NOMO-1 treated with dmso at 0.1 percent for 144 hours (cell line): ENCODE measurements at regions not wholly inside any gene's neighbourhood (a gene's known extent, or its start where the extent isn't known, plus 50 kb on each side); places are given as distances from the start of the nearest gene placed in this dataset.
A peak's percentile ranks its signal among the peaks of the same experiment; 100 is the strongest.
"Not testable (repeated sequence)": the region's sequence is repeated elsewhere in the genome, so short reads cannot be mapped to it uniquely, and the experiment has no call there.

ENCODE experiments used
- DNase-seq: peaks from one replicate; lab custom pipeline; 2025; ENCODE audit not compliant: unreplicated experiment; lab: John Stamatoyannopoulos, UW

DNA sequence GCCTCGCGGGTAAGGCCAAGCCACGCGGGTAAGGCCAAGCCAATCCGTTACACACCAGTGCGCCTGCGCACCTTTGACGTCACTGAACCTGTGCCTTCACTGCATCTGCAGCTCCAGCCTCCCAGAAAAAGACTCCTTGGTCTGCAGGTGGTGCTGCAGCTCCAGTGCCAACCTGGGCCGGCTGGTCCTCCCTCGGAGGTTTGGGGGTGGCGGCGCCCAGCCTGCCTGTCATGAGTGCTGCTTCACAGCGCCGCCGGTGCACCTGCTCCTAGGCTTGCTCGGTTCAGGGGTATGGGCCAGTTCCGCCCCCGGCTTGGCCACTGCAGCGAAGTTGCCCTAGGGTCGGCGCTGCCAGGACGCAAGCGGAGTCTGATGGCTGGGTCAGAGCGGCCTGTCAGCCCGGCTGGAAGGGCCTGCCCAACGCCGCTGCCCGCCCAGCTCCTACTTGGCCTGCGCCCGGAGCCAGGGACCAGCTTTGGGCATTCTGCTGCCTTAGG, 146.6 kb downstream of the USP22 start:
- no peak for DNase-seq

DNA sequence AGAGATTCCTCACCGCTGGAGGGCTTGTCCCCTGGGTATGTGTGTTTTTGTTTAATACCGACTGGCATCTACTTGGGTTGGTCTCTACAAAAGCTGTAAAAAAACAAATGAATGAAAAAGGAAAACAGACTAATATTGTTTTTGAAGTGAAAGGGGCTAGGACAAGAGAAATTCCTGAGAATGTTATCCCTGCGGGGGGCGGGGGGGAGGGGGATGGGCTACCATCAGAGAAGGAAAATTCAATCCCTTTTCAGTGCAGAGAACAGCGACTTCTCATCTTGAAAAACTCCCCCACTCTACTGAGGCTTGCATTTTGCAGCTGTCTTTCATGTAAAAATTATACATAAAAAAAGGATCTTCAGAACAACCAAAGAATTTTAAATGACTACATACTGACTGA, 144.1 kb downstream of the USP22 start:
- not testable (repeated sequence) for DNase-seq

DNA sequence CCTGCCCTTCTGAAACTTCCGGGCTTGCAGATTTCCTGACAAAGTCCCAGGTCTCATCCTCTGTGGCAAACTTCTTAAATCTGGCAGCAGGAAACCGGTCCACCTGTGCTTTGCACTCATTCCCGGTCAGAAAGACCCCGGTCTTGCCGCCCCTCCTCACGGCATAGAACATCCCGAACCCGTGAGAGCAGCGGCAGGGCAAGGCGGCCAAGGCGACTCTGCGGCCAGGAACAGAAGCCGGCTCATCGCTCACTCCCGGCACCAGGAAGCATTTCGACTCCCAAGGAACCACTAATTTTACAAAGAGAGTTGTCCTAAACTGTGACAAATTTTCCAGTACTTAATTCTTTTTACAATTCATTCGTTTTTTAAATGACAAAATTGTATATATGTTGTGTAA, 140.3 kb downstream of the USP22 start:
- DNase-seq = not testable (repeated sequence)

DNA sequence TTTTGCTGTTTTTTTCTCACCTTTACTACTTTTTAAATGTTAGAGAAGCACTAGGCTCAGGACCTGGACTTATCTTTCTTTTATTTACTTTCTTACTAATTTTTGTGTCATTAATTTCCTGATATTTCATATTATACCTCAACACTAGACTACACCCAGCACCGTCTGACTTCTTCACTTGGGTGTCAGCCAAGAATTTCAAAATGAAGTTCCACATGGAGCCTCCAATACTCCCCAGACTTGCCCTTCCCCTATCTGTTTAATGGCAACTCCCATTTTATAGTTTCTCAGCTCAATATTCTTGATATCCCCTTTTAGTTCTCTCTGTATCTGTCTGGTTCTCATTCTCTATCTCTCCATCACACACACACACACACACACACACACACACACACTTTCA, 139.3 kb downstream of the USP22 start:
- not testable (repeated sequence) for DNase-seq

DNA sequence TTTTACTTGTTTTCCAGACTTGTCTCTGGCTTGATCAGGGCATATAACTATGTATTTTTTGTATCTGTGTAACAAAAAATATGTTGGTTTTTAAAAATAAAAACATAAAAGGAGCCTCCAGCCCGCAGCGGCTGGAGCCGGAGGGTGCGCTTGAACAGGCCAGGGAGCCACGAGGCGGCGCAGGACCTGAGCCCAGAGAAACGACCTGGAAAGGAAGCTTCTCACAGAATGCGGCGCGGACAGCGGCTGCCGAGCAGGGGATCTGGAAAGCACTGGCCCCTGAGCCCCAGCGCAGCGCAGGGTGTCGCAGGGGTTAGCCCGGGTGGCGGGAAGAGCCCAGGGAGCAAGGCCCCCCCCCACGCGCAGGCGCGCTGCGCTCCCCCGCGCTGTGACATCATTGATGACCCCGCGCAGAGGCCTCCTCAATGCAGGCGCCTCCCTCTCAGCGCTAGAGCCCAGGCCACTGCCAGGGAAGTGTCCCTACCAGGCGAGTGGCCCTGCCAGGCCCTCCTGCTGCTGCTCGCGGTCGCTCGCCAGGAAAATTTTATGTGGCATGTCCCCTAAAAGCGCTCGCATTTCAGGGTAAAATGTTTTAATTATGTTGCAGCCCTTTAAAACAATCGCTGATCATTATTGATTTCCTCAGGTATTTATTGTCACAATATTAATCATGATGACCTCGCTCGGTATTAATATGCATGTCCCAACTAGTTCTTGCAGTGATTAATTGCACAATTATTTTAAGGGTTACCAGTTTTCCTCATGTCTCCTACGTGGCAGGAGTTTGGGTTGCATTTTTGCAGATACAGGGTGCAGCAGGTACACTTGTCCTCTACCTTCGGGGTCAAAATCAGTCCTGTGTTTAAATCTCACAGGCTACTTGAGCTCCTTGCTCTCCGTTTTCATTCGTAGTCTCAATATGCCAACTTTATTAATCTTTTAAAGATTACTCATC, 134.2 kb downstream of the USP22 start:
- DNase-seq = peak; percentile 92

DNA sequence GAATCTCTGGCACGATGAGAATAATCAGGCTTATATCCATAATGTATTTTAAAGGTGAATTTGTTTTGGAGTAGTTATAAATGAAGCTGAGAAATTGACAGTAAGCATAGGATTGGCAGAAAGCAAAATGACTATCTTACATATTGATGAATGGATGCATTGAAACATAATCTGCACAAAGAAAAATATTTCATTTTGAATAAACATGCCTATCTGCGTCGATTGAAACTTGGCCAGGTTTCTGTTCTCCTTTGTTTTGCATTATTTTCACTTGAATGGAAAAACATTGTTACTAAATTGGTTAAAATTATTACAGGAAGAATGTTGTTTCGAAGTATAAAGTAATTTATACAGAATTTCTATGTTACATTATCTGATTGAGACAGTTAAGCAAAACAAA, 128.2 kb downstream of the USP22 start:
- DNase-seq = no peak

DNA sequence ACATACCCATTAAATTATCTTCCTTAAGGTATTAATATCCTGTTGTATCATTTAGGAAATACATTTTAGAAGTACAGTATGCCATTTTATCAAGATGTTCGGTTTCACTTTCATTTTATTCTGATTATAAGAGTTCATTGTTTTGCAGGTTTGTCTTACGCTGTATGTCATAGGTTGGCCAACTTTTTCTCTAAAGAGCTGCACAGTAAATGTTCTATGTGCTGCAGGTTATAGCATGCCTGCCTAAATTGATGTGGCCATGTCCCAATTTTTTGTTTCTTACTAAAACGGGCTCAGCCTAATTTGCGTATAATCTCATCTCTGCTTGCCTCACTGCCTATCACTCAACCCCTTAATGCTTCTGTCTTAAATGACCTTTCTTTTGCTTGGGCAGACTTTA, 126.4 kb downstream of the USP22 start:
- DNase-seq = no peak

DNA sequence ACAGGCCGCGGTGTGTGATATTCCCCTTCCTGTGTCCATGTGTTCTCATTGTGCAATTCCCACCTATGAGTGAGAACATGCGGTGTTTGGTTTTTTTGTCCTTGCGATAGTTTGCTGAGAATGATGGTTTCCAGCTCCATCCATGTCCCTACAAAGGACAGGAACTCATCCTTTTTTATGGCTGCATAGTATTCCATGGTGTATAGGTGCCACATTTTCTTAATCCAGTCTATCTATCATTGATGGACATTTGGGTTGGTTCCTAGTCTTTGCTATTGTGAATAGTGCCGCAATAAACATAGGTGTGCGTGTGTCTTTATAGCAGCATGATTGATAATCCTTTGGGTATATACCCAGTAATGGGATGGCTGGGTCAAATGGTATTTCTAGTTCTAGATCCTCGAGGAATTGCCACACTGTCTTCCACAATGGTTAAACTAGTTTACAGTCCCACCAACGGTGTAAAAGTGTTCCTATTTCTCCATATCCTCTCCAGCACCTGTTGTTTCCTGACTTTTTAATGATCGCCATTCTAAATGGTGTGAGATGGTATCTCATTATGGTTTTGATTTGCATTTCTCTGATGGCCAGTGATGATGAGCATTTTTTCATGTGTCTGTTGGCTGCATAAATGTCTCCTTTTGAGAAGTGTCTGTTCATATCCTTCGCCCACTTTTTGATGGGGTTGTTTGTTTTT, 125.1 kb downstream of the USP22 start:
- DNase-seq = not testable (repeated sequence)

DNA sequence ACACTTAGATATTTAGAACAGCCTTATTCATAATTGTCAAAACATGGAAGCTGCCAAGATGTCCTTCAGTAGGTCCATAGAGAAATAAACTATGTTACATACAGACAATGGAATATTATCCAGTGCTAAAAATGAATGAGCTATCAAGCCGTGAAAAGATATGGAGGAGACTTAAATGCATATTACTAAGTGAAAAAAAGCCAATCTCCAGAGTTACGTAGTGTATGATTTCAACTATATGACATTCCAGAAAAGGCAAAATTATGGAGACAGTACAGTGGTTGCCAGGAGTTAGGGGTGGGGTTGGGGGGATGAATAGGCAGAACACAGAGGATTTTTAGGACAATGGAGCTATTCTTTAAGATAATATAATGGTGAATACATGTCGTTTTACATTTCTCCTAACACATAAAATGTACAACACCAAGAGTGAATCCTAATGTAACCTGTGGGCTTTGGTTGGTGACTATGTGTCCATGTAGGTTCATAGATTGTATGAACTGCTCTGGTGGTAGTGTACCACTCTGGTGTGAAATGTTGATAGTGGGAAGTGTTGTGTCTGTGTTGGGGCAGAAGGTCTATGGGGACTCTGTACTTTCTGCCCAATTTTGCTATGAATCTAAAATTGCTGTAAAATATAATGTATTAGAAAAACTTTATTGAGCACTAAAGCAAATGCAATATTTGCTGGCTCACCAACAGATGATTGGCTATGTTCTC, 122.6 kb downstream of the USP22 start:
- DNase-seq = no peak

DNA sequence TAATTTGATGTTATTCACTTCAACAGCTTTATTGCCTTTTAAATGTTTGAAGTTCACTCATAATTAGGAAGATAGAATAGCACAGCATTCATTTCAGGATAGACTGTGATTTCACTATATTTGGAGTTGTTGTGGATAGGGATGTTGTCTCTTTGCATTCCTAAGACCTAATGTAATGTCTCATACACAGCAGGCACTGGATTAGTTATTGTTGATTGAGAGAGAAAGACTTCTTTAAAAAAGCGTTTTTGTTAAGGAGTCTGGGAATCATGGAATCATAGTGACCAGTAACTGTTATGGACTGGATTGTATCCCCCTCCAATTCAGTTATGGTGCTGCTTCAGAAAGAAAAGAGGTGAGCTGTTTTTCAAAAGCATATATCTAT, 122.0 kb downstream of the USP22 start:
- no peak for DNase-seq

DNA sequence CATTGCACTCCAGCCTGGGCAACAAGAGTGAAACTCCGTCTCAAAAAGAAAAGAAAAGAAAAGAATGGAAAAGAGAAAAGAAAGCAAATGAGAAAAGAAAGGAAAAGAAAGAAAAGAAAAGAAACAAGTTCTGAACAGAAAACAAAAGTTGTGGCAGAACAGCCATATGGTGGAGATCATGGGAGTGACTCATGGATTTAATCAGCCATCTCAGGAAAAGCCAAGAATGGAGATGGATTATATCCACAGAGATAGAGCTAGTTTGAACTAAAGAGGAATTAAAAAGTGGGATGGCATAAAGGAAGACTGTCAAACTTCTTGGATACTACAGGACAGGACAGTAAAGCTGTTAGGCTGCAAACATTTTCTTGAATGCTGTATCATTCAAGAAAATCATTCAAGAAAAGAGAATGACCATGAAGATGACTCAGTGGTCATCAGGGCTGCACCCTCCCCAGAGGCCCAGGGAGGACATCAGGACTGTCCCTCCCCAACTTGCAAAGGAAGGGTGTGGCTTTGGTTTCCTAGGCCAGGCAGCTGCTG, 120.6 kb downstream of the USP22 start:
- no peak for DNase-seq

DNA sequence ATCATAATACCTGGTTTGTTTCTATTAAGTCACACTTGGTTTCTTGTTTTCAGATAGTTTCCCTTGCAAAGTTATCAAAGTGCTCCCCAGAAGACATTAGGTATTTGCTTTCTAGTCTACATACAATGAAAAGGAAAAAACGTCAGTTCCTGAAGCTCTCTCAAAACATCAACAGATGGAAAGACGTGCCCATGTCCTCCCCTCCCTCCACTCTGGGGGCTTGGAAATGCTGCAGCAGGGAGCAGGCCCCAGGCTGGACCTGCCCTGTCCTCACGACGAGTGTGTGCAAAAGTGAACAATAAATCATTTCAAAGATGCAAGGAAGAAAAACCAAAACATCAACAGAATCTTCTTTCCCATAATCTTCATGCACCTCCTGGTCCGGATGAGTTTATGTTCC, 118.5 kb downstream of the USP22 start:
- no peak for DNase-seq

DNA sequence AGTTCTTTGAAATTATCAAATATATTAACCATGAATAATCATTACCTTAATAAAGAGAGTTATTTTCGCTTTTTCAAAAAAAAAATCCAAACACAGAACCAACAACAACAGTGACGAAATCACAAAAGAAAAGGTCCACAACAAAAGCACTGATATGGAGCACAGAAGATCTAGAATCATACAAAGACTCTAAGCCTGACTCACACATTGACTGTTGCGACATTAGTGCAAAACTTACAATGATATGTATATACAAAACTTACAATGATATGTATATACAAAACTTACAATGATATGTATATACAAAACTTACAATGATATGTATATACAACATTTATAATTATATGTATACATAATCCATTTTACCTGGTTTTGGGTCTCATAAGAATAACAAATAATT, 117.7 kb downstream of the USP22 start:
- no peak for DNase-seq

DNA sequence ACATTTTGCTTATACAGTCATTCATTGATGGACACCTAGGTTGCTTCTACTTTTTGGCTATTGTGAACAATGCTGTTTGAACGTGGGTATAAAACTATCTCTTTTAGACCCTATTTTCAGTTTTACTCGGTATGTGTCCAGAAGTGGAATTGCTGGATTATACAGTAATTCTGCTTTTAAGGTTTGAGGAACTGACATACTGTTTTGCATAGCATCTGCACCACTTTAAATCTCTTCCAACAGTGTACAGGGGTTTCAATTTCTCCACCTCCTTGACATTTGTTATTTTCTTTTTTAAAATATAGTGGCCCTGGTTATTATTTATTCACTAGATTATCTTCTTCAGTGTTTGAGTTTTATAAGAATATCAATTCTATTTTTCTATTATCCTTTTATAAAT, 116.9 kb downstream of the USP22 start:
- no peak for DNase-seq

DNA sequence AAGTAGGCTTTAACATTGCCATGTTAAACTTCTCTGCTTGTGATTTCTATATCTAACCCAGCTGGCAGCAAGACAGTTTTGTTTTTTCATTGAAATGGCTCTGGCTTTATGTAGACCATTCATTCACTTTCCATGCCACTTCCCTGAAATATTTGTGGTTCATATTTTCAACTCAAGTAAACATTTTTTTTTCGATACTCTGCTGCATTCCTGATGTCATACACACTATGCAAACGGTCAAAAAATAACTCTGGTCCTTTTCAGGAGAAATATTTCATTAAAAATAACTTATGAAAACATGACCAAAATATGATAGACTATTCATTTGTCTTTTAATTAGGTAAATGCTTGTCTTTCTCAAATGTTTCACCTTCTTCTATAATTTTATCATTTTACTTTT, 116.3 kb downstream of the USP22 start:
- DNase-seq = no peak

DNA sequence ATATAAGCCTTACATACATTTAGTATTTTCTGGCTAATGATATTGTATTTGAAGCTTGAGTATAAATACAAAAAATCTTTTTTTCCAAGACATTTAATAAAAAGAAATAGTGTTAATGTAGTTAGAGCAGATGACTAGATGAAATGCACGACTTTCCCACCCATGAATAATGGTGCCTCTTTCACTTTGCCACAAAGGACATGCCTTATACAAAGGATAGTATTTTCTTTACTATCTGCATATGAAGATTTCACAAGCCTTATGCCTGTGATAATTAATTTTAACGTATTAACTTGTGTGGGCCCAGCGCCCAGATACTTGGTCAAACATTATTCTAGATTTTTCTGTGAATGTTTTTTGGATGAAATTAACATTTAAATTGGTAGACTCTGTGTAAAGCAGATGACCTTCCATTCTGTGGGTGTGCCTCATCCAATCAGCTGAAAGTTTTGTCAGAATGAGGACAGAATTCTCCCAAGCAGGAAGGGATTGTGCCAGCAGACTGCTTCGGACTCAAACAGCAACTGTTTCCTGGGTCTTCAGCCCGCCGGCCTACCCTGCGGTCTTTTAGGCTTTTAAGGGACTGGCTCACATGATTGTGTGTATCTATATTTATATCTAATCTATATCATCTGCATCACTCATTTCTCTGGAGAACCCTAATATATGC, 115.4 kb downstream of the USP22 start:
- DNase-seq = no peak

DNA sequence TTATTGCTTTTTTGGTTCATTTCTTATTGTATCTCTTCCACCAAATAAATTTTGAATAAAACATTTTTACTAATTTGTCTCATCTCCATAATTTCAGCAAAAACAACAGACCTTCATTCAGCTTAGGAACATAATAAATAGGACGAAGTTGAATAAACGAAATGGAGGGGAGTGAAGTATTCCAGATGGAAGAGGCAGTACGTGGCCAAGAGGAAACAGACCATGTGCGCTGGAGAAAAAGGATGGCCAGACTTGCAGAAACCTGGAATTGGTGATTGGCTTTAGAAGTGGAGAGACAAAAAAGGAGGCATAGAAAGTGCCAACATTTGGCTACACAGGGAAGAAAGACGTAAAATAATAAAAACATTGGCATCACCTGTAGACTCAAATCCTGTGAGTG, 113.5 kb downstream of the USP22 start:
- DNase-seq = no peak

DNA sequence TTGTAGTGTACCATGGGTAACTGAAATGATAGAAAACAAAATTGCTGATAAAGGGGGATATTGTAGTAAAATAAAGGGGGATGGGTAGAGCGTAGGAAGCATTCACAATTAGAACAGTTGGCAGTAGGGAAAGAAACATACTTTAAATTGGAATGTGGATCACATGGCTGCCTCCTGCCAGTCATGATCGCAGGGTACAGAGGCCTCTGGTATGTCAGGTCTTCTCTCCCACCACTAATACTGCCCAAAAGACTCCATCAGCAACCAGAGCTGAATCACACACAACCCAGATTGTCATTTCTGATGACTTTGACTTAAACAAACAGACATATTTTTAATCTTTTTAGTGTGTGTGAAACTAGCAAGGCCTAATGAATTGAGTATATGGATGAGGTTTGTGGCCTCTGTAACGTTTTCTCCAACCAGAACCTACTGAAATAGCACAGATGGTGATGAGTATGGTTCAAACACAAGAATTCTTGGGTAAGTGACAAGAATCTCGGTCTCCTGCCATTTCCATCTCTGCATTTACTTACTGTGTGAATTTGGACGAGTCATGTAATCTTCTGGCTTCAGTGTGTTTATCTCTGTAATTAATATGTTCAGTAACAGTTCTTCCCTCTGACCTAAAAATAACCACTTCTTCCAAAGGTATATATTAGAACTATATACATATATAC, 112.6 kb downstream of the USP22 start:
- DNase-seq = no peak

DNA sequence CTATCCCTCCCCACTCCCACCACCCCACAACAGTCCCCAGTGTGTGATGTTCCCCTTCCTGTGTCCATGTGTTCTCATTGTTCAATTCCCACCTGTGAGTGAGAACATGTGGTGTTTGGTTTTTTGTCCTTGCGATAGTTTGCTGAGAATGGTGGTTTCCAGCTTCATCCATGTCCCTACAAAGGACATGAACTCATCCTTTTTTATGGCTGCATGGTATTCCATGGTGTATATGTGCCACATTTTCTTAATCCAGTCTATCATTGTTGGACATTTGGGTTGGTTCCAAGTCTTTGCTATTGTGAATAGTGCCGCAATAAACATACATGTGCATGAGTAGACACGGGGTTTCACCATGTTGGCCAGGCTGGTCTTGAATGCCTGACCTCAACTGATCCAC, 109.8 kb downstream of the USP22 start:
- DNase-seq = not testable (repeated sequence)

DNA sequence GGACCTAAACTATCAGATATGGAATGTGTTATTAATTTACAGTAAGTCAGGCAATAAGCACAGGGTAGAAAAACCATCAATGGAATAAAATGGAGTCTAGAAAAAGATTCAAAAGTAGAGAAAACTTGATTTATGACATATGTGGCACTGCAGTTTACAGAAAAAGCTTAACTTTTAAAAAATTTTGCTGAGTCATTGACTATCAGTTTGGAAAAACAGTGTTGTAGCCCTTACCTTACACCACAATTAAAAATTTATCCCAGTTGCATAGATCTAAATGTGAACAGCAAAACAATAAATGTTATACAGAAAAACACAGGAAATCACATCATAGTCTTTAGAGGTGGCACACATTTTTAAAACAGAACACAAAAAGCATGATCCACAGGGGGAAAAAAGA, 108.5 kb downstream of the USP22 start:
- DNase-seq = no peak
